Heart left ventricle (tissue), 16 donors: ENCODE measurements at regions not wholly inside any gene's neighbourhood (a gene's known extent, or its start where the extent isn't known, plus 50 kb on each side); places are given as distances from the start of the nearest gene placed in this dataset.

Source experiments
- ATAC-seq, 4 donors: fragments of 200-7000 bp; cut with Tn5 transposase; one replicate each; pipeline ENCODE4 v1.9.1; 2020 to 2022; ENCODE audit warnings: moderate library complexity in 4 of 4, mild to moderate bottlenecking in 3 of 4, moderate number of reproducible peaks in 1 of 4
- DNase-seq, 5 donors: peaks; one replicate each; pipeline ENCODE4 v3.0.0-alpha.2; 2020
- H3K27ac ChIP-seq, 12 donors: fragments of 200-600 bp; sonication (generic) in 4 of 12; one replicate each; pipeline versions ENCODE4 v1.5.0 to v1.8.0; 2016 to 2022; ENCODE audit warnings: mild to moderate bottlenecking in 2 of 12
- H3K27me3 ChIP-seq, 9 donors: fragments of 200-600 bp; sonication (generic) in 2 of 9; one replicate each; pipeline versions ENCODE4 v1.5.1 to v1.8.0; 2016 to 2022; ENCODE audit warnings: mild to moderate bottlenecking in 3 of 9
- H3K36me3 ChIP-seq, 9 donors: fragments of 200-600 bp; sonication (generic) in 2 of 9; one replicate each; pipeline versions ENCODE4 v1.5.0 to v1.8.0; 2018 to 2022; ENCODE audit warnings: mild to moderate bottlenecking in 2 of 9
- H3K4me1 ChIP-seq, 12 donors: fragments of 200-600 bp; sonication (generic) in 4 of 12; one replicate each; pipeline versions ENCODE4 v1.5.0 to v1.8.0; 2016 to 2022; ENCODE audit warnings: mild to moderate bottlenecking in 3 of 12
- H3K4me3 ChIP-seq, 12 donors: fragments of 200-600 bp; sonication (generic) in 4 of 12; one replicate each; pipeline versions ENCODE4 v1.5.0 to v1.8.0; 2017 to 2022; ENCODE audit warnings: mild to moderate bottlenecking in 9 of 12, moderate library complexity in 4 of 12
- H3K9me3 ChIP-seq, 12 donors: fragments of 200-600 bp; sonication (generic) in 4 of 12; one replicate each; pipeline versions ENCODE4 v1.5.0 to v1.8.0; 2016 to 2022; ENCODE audit warnings: mild to moderate bottlenecking in 1 of 12
- POLR2A ChIP-seq, 2 donors: fragments of 450-650 bp; IDR thresholded peaks; one replicate each; pipeline ENCODE4 v1.6.1; 2017; ENCODE audit warnings: antibody characterized with exemption in 2 of 2, mild to moderate bottlenecking in 2 of 2, moderate library complexity in 2 of 2
- WGBS, 4 donors: extraction: QIAGEN DNeasy Blood & Tissue Kit in 2 of 4; methylation state at CpG; one replicate each; pipeline versions ENCODE4 v1.1.5 to v1.1.7; 2013 to 2018; 5-methylcytosine and 5-hydroxymethylcytosine counted together
- intact Hi-C, 10 donors: fragments of 100-400 bp; cut with DNase I; formaldehyde crosslinking; loops; one replicate each; pipeline versions ENCODE4 v1.11.1 to v1.14.2; 2022
- TF ChIP-seq, protein P1 (sequence below), 12 donors: fragments of 200-600 bp; sonication (generic) in 4 of 12; IDR thresholded peaks; one replicate each; pipeline versions ENCODE4 v1.5.0 to v1.8.0; 2018 to 2022; ENCODE audit warnings: antibody characterized with exemption in 12 of 12, mild to moderate bottlenecking in 5 of 12
- donor health status: ischemic (EF 13 %, LVEDD 7.1; RV severe dilation, severe dysfunction).
- donor health status: healthy with polysubstance abuse.
- donor health status: DM: no; HTN: yes; CAD: no.
- donor health status: DM: no; HTN: no; CAD: no.
- donor health status: ischemic (EF 25% LVEDD 6.9; RV normal size, moderate dysfunction).
- donor health status: ischemic (EF 25% LVEDD 5.7; RV mildly dilated, moderate dysfunction).
- donor health status: healthy.
- donor health status: DM: yes; HTN: yes; CAD: no.
- donor health status: ischemic (EF 35%, LVEDD 5.7; RV mildly dilated, moderate dysfunction).
- donor health status: nonischemic (EF 11% LVEDD 7.7; RV severe dilation, severe dysfunction).
- donor health status: DM: yes; HTN: yes; CAD: no.
- donor health status: PGD.
- donor health status: ischemic (EF 29% LVEDD 5.4; RV normal size, mild dysfunction).
- donor health status: nonischemic (EF 23%, LVEDD 6.1; RV moderate dilation, normal function).

DNA sequence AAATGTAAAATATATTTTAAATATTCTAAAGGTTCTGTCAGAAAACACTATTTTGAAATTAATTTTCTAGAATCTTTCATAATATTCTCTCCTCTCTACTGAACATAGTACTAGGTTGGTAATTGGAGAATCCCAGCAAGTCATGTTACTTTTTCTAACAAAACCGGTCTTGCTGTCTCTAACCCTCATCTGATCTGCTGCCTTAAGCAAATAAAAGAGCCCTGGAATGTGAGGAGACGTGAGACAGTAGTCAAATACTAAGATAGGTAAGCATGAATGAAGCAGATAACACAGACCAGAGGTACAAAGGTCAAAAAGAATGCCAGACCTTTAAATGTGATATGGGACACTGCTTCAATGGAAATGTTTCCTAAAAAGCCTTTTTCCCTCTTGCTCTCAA is 462.4 kb upstream of the NUPR2 start:
- Histone ChIP-seq H3K27ac (no peak overlapping the region), H3K9me3 (peaks cover 0 to 41% (median 3%) of the 10 kb centered on the region in 12 donors), H3K27me3 (no peaks in the 10 kb centered on the region), H3K4me1 (no peaks in the 10 kb centered on the region), H3K36me3 (no peaks in the 10 kb centered on the region), H3K4me3 (no peak overlapping the region)
- intact Hi-C loops = no loop called here
- 22 to 38% (median 27%) methylated on average over 2 of the region's 2 CpGs for WGBS, 4 donors
- ATAC-seq (no peak), DNase-seq (no peak)
- no peak for TF ChIP-seq POLR2A (IDR thresholded peaks at IDR 0.05)
- TF ChIP-seq, protein P1, sequence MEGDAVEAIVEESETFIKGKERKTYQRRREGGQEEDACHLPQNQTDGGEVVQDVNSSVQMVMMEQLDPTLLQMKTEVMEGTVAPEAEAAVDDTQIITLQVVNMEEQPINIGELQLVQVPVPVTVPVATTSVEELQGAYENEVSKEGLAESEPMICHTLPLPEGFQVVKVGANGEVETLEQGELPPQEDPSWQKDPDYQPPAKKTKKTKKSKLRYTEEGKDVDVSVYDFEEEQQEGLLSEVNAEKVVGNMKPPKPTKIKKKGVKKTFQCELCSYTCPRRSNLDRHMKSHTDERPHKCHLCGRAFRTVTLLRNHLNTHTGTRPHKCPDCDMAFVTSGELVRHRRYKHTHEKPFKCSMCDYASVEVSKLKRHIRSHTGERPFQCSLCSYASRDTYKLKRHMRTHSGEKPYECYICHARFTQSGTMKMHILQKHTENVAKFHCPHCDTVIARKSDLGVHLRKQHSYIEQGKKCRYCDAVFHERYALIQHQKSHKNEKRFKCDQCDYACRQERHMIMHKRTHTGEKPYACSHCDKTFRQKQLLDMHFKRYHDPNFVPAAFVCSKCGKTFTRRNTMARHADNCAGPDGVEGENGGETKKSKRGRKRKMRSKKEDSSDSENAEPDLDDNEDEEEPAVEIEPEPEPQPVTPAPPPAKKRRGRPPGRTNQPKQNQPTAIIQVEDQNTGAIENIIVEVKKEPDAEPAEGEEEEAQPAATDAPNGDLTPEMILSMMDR (IDR thresholded peaks at IDR 0.05) = no peak

DNA sequence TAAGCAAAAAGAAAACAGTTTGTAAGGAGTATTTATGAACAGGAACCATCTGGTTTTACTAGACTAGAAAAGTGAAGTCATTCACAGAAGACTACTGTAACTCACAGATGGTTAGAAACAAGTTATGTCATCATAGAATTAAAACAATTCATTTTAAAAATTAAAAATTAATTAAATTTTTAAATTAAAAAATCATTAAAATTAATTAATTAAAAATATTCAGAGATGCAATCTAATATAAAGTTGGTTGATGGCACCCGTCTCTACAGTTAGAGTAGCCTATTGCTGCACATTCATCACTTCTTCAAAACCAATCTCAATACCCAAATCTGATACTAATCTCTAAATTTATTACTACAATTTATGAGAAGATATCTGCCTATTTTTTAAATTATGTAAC is 454.8 kb upstream of the NUPR2 start:
- intact Hi-C loops = no loop called here
- H3K9me3 ChIP-seq = peaks cover 0 to 55% (median 5%) of the 10 kb centered on the region in 12 donors
- TF ChIP-seq, protein P1 (IDR thresholded peaks at IDR 0.05) = no peak
- no peak for TF ChIP-seq POLR2A (IDR thresholded peaks at IDR 0.05)
- 58 to 67% (median 65%) methylated on average over 1 of the region's 1 CpG for WGBS, 4 donors
- DNase-seq = no peak
- no peak overlapping the region for H3K4me3 ChIP-seq
- ATAC-seq = no peak
- no peak overlapping the region for H3K27ac ChIP-seq
- no peaks in the 10 kb centered on the region for H3K36me3 ChIP-seq
- H3K4me1 ChIP-seq = no peaks in the 10 kb centered on the region
- H3K27me3 ChIP-seq = no peaks in the 10 kb centered on the region

DNA sequence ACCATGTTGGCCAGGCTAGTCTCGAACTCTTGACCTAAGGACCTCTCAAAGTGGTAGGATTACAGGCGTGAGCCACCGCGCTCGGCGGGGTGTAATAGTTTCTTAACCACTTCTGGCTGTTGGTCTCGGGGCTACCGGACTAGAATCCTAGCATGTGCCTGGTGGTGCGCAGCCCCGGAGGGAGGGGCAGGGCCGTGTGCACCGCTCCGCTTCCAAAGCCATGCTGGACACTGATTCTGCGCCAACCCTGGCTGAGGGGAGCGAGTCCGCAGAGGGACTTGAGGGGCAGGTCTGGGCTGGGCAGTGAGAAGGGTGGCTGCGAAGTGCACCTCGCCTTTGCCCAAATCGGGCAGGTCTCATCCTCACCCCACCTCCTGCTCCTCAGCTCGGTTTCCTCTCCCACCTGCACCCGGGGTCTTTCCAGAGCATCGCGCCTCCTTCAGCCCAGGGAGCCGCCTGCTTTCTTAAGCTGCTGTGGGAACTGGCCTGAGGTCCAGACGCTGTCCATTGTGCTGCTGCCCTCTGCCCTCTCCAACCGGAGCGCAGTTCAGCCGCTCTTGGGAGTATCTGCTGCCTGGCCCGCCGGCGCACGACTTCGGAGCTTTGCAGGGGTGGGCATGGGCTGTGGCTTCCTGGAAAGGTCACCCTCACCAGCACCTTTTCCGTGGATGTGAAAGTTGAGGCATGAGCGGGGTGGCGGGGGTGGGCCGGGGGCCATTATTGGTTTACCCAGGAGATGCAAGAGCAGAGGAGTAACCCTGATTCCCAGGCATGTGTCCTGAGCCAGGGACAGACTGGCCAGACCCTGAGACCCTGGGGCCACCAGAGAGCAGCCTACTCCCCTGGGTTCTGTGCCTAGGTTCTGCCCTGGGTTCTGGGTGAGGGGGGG is 422.6 kb upstream of the NUPR2 start:
- Histone ChIP-seq H3K4me1 (no peaks in the 10 kb centered on the region), H3K27me3 (no peaks in the 10 kb centered on the region), H3K4me3 (peak overlapping the region in 2 of 12 donors; percentile 15 to 19), H3K27ac (no peak overlapping the region), H3K9me3 (peaks cover 0 to 55% (median 9%) of the 10 kb centered on the region in 12 donors), H3K36me3 (no peaks in the 10 kb centered on the region)
- 36 to 65% (median 46%) methylated on average over 30 to 37 of the region's 37 CpGs for WGBS, 4 donors
- ATAC-seq (no peak), DNase-seq (no peak)
- intact Hi-C loops = no loop called here
- no peak for TF ChIP-seq POLR2A (IDR thresholded peaks at IDR 0.05)
- TF ChIP-seq, protein P1 (IDR thresholded peaks at IDR 0.05) = no peak

DNA sequence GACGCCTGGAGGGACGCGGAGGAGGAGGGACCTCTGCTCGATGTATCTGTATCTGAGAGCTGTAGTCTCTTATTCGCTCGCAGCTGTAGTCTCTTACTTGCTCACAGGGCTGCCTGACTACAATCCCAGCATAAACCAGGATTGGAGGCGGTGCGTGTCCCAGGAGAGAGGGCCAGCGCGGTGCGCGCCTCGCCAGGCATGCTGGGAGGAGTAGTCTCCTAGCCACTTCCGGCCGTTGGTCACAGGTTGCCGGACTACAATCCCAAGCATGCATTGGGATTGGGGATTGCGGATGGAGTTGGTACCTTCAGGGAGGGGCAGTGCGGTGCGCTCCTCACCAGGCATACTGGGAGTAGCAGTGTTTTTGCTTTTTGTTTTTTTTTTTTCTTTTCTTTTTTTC is 421.7 kb upstream of the NUPR2 start:
- 13 to 33% (median 22%) methylated on average over 12 to 19 of the region's 19 CpGs for WGBS, 4 donors

More for the DNA sequence above, 421.7 kb upstream of the NUPR2 start:
- TF ChIP-seq, protein P1 (IDR thresholded peaks at IDR 0.05) = no peak
- no peak for TF ChIP-seq POLR2A (IDR thresholded peaks at IDR 0.05)
- intact Hi-C loops = no loop called here
- DNase-seq (peak in 2 of 5 donors; percentile 33 to 54), ATAC-seq (peak in 3 of 4 donors; percentile 20 to 71 (median 65))
- Histone ChIP-seq H3K27ac (no peak overlapping the region), H3K36me3 (no peaks in the 10 kb centered on the region), H3K27me3 (no peaks in the 10 kb centered on the region), H3K4me3 (peak overlapping the region in 3 of 12 donors; percentile 13 to 19 (median 15)), H3K9me3 (peaks cover 0 to 58% (median 9%) of the 10 kb centered on the region in 12 donors), H3K4me1 (no peaks in the 10 kb centered on the region)
